SK-N-MC (cell line): ENCODE measurements at regions not wholly inside any gene's neighbourhood (a gene's known extent, or its start where the extent isn't known, plus 50 kb on each side); places are given as distances from the start of the nearest gene placed in this dataset.

Experiments used
- EZH2 ChIP-seq: fragments of 200-600 bp; sonication (generic); IDR thresholded peaks from one replicate; pipeline ENCODE4 v1.6.1; 2017; ENCODE audit warnings: antibody characterized with exemption
- POLR2AphosphoS5 ChIP-seq: IDR thresholded peaks from 2 replicates; pipeline ENCODE4 v1.6.1; 2012; ENCODE audit warnings: mild to moderate bottlenecking, low read depth, low read length, borderline replicate concordance

GRCh38 chr2:62382757-62383156 lies 123.2 kb downstream of the TMEM17 start:
- TF ChIP-seq EZH2, result no peak
- no peak for TF ChIP-seq POLR2AphosphoS5
